ENCODE measurements at regions not wholly inside any gene's neighbourhood (a gene's known extent, or its start where the extent isn't known, plus 50 kb on each side); places are given as distances from the start of the nearest gene placed in this dataset.

DNA sequence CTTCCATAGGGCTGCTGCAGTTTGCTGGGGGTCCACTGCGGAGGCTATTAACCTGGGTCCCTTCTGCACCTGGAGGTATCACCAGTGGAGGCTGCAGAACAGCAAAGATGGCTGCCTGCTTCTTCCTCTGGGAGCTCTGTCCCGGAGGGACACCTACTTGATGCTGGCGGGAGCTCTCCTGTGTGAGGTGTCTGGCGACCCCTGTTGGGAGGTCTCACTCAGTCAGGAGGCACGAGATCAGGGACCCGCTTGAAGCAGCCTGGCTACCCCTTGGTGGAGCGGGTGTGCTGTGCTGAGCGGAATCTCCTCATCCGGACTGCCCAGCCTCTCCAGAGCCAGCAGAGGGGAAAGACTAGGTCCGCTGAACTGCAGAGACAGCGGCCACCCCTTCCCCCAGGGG lies 56.0 kb upstream of the CTXND1 start (continued):
- TF ChIP-seq ZNF44 (CRISPR knock-in tag; IDR thresholded peaks at IDR 0.05) (no peak), ZNF629 (CRISPR knock-in tag; conservative IDR thresholded peaks at IDR 0.05) (no peak), YEATS4 (CRISPR knock-in tag; IDR thresholded peaks at IDR 0.05; ENCODE audit: borderline replicate concordance) (no peak), YY1 (IDR thresholded peaks at IDR 0.05; ENCODE audit: insufficient read depth, insufficient replicate concordance, low read depth, low read length) (peak; percentile 70), CEBPG (CRISPR knock-in tag; IDR thresholded peaks at IDR 0.05) (no peak), TSC22D2 (CRISPR knock-in tag; IDR thresholded peaks at IDR 0.05; ENCODE audit: borderline replicate concordance) (no peak), ISX (CRISPR knock-in tag; conservative IDR thresholded peaks at IDR 0.05) (no peak), ZNF333 (CRISPR knock-in tag; IDR thresholded peaks at IDR 0.05; ENCODE audit: borderline replicate concordance) (no peak), PHF8 (CRISPR knock-in tag; IDR thresholded peaks at IDR 0.05) (no peak), IKZF1 (IDR thresholded peaks at IDR 0.05) (no peak), MTA3 (CRISPR knock-in tag; IDR thresholded peaks at IDR 0.05) (no peak), YEATS2 (CRISPR knock-in tag; IDR thresholded peaks at IDR 0.05; ENCODE audit: borderline replicate concordance) (no peak)
- TF ChIP-seq, protein P1, sequence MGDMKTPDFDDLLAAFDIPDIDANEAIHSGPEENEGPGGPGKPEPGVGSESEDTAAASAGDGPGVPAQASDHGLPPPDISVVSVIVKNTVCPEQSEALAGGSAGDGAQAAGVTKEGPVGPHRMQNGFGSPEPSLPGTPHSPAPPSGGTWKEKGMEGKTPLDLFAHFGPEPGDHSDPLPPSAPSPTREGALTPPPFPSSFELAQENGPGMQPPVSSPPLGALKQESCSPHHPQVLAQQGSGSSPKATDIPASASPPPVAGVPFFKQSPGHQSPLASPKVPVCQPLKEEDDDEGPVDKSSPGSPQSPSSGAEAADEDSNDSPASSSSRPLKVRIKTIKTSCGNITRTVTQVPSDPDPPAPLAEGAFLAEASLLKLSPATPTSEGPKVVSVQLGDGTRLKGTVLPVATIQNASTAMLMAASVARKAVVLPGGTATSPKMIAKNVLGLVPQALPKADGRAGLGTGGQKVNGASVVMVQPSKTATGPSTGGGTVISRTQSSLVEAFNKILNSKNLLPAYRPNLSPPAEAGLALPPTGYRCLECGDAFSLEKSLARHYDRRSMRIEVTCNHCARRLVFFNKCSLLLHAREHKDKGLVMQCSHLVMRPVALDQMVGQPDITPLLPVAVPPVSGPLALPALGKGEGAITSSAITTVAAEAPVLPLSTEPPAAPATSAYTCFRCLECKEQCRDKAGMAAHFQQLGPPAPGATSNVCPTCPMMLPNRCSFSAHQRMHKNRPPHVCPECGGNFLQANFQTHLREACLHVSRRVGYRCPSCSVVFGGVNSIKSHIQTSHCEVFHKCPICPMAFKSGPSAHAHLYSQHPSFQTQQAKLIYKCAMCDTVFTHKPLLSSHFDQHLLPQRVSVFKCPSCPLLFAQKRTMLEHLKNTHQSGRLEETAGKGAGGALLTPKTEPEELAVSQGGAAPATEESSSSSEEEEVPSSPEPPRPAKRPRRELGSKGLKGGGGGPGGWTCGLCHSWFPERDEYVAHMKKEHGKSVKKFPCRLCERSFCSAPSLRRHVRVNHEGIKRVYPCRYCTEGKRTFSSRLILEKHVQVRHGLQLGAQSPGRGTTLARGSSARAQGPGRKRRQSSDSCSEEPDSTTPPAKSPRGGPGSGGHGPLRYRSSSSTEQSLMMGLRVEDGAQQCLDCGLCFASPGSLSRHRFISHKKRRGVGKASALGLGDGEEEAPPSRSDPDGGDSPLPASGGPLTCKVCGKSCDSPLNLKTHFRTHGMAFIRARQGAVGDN (CRISPR knock-in tag; IDR thresholded peaks at IDR 0.05) = peak; percentile 47
- TF ChIP-seq, protein P2, sequence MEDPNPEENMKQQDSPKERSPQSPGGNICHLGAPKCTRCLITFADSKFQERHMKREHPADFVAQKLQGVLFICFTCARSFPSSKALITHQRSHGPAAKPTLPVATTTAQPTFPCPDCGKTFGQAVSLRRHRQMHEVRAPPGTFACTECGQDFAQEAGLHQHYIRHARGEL (CRISPR knock-in tag; IDR thresholded peaks at IDR 0.05) = peak; percentile 76; the same call in 1 of the 2 replicates
- TF ChIP-seq, protein P3, sequence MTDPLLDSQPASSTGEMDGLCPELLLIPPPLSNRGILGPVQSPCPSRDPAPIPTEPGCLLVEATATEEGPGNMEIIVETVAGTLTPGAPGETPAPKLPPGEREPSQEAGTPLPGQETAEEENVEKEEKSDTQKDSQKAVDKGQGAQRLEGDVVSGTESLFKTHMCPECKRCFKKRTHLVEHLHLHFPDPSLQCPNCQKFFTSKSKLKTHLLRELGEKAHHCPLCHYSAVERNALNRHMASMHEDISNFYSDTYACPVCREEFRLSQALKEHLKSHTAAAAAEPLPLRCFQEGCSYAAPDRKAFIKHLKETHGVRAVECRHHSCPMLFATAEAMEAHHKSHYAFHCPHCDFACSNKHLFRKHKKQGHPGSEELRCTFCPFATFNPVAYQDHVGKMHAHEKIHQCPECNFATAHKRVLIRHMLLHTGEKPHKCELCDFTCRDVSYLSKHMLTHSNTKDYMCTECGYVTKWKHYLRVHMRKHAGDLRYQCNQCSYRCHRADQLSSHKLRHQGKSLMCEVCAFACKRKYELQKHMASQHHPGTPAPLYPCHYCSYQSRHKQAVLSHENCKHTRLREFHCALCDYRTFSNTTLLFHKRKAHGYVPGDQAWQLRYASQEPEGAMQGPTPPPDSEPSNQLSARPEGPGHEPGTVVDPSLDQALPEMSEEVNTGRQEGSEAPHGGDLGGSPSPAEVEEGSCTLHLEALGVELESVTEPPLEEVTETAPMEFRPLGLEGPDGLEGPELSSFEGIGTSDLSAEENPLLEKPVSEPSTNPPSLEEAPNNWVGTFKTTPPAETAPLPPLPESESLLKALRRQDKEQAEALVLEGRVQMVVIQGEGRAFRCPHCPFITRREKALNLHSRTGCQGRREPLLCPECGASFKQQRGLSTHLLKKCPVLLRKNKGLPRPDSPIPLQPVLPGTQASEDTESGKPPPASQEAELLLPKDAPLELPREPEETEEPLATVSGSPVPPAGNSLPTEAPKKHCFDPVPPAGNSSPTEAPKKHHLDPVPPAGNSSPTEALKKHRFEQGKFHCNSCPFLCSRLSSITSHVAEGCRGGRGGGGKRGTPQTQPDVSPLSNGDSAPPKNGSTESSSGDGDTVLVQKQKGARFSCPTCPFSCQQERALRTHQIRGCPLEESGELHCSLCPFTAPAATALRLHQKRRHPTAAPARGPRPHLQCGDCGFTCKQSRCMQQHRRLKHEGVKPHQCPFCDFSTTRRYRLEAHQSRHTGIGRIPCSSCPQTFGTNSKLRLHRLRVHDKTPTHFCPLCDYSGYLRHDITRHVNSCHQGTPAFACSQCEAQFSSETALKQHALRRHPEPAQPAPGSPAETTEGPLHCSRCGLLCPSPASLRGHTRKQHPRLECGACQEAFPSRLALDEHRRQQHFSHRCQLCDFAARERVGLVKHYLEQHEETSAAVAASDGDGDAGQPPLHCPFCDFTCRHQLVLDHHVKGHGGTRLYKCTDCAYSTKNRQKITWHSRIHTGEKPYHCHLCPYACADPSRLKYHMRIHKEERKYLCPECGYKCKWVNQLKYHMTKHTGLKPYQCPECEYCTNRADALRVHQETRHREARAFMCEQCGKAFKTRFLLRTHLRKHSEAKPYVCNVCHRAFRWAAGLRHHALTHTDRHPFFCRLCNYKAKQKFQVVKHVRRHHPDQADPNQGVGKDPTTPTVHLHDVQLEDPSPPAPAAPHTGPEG (CRISPR knock-in tag; IDR thresholded peaks at IDR 0.05) = no peak
- TF ChIP-seq, protein P4, sequence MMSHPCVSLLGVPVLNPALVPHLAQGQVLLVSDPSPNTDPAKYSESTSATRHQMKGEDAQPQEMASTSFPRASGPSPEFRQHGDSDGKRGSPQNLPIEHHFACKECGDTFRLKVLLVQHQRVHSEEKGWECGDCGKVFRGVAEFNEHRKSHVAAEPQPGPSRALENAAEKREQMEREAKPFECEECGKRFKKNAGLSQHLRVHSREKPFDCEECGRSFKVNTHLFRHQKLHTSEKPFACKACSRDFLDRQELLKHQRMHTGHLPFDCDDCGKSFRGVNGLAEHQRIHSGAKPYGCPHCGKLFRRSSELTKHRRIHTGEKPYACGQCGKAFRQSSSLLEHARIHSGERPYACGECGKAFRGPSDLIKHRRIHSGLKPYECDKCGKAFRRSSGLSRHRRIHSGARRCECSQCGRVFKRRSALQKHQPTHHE (CRISPR knock-in tag; IDR thresholded peaks at IDR 0.05; ENCODE audit: borderline replicate concordance) = no peak
- TF ChIP-seq, protein P5, sequence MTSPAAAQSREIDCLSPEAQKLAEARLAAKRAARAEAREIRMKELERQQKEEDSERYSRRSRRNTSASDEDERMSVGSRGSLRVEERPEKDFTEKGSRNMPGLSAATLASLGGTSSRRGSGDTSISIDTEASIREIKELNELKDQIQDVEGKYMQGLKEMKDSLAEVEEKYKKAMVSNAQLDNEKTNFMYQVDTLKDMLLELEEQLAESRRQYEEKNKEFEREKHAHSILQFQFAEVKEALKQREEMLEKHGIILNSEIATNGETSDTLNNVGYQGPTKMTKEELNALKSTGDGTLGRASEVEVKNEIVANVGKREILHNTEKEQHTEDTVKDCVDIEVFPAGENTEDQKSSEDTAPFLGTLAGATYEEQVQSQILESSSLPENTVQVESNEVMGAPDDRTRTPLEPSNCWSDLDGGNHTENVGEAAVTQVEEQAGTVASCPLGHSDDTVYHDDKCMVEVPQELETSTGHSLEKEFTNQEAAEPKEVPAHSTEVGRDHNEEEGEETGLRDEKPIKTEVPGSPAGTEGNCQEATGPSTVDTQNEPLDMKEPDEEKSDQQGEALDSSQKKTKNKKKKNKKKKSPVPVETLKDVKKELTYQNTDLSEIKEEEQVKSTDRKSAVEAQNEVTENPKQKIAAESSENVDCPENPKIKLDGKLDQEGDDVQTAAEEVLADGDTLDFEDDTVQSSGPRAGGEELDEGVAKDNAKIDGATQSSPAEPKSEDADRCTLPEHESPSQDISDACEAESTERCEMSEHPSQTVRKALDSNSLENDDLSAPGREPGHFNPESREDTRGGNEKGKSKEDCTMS (CRISPR knock-in tag; conservative IDR thresholded peaks at IDR 0.05) = no peak
